HCT116 (cell line): ENCODE measurements at regions not wholly inside any gene's neighbourhood (a gene's known extent, or its start where the extent isn't known, plus 50 kb on each side); places are given as distances from the start of the nearest gene placed in this dataset.

ENCODE experiments used
- EZH2 ChIP-seq: fragments of 200-600 bp; sonication (generic); IDR thresholded peaks from 2 replicates; pipeline ENCODE4 v1.6.1; 2017; ENCODE audit warnings: antibody characterized with exemption, mixed run types
- EZH2phosphoT487 ChIP-seq: fragments of 200-600 bp; IDR thresholded peaks from 2 replicates; pipeline ENCODE4 v1.6.1; 2018; ENCODE audit warnings: antibody characterized with exemption, borderline replicate concordance
- POLR2A ChIP-seq: IDR thresholded peaks from 2 replicates; pipeline ENCODE4 v1.7.0; 2011; ENCODE audit warnings: borderline replicate concordance; ENCODE audit not compliant: insufficient read depth, insufficient read length; ENCODE audit errors: extremely low read depth
- POLR2AphosphoS5 ChIP-seq: IDR thresholded peaks from 2 replicates; pipeline ENCODE4 v1.6.1; 2011; ENCODE audit warnings: mild to moderate bottlenecking, low read depth, low read length, moderate library complexity
- RAD21 ChIP-seq: IDR thresholded peaks from 2 replicates; pipeline ENCODE4 v1.6.1; 2012; ENCODE audit warnings: low read depth, mild to moderate bottlenecking
- SIN3A ChIP-seq: IDR thresholded peaks from 2 replicates; pipeline ENCODE4 v1.6.1; 2012; ENCODE audit warnings: low read depth
- SRF ChIP-seq: IDR thresholded peaks from 2 replicates; pipeline ENCODE4 v1.6.1; 2012; ENCODE audit warnings: low read depth
- ZNF274 ChIP-seq: fragments of 200-500 bp; sonication (Bioruptor generic); IDR thresholded peaks from 2 replicates; pipeline ENCODE4 v1.6.1; 2014; ENCODE audit warnings: mild to moderate bottlenecking, low read depth, low read length, inconsistent platforms
- TF ChIP-seq, protein P1 (sequence below), 3 experiments: fragments of 200-600 bp in 1 of 3; sonication (generic) in 1 of 3; IDR thresholded peaks in 2 of 3; conservative IDR thresholded peaks in 1 of 3; 2 replicates each; pipeline ENCODE4 v1.5.1; 2012 to 2017; ENCODE audit warnings: low read depth in 2 of 3, low read length in 2 of 3, antibody characterized with exemption in 1 of 3, borderline replicate concordance in 1 of 3, control low read depth in 1 of 3, mild to moderate bottlenecking in 1 of 3, mixed read lengths in 1 of 3, mixed run types in 1 of 3, moderate library complexity in 1 of 3; ENCODE audit not compliant: insufficient read depth in 1 of 3
- TF ChIP-seq, protein P2 (sequence below): IDR thresholded peaks from 2 replicates; pipeline ENCODE4 v1.6.1; 2012

DNA sequence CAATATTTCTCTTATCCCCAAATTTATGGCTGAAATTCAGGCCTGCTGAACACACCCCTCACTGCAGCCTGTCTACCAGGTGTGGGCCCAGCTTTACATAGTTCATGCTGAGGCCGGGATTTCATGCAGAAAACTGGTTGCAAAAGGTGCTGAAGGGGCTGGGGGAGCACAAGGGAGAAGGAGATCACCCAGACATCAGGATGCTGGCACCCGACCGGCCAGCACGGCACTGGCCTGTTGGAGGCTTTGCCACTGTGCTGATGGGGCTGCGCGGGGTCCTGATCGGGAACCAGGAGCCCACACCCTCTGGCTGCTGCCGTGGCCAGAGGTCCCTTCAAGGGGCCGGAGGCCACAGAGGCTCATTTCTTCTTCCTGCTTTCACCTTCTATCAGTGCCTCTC lies 177.9 kb upstream of the C2CD4B start:
- TF ChIP-seq EZH2phosphoT487 (no peak), ZNF274 (no peak), RAD21 (no peak), POLR2A (no peak), EZH2 (no peak), SIN3A (no peak), SRF (no peak), POLR2AphosphoS5 (no peak)
- TF ChIP-seq, protein P1, sequence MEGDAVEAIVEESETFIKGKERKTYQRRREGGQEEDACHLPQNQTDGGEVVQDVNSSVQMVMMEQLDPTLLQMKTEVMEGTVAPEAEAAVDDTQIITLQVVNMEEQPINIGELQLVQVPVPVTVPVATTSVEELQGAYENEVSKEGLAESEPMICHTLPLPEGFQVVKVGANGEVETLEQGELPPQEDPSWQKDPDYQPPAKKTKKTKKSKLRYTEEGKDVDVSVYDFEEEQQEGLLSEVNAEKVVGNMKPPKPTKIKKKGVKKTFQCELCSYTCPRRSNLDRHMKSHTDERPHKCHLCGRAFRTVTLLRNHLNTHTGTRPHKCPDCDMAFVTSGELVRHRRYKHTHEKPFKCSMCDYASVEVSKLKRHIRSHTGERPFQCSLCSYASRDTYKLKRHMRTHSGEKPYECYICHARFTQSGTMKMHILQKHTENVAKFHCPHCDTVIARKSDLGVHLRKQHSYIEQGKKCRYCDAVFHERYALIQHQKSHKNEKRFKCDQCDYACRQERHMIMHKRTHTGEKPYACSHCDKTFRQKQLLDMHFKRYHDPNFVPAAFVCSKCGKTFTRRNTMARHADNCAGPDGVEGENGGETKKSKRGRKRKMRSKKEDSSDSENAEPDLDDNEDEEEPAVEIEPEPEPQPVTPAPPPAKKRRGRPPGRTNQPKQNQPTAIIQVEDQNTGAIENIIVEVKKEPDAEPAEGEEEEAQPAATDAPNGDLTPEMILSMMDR (IDR thresholded peaks at IDR 0.05 in 2 of 3, conservative IDR thresholded peaks at IDR 0.05 in 1 of 3; ENCODE audit: borderline replicate concordance in 1 of 3, insufficient read depth in 1 of 3, low read depth in 2 of 3, low read length in 2 of 3), result no peak
- TF ChIP-seq, protein P2, sequence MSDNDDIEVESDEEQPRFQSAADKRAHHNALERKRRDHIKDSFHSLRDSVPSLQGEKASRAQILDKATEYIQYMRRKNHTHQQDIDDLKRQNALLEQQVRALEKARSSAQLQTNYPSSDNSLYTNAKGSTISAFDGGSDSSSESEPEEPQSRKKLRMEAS, result no peak
